Limb (tissue), 2 donors: ENCODE measurements at regions not wholly inside any gene's neighbourhood (a gene's known extent, or its start where the extent isn't known, plus 50 kb on each side); places are given as distances from the start of the nearest gene placed in this dataset.

Experiments used
- DNase-seq, 2 donors: peaks; one replicate each; pipeline ENCODE4 v3.0.0-alpha.2; 2016; ENCODE audit errors: extremely low spot score in 2 of 2

DNA sequence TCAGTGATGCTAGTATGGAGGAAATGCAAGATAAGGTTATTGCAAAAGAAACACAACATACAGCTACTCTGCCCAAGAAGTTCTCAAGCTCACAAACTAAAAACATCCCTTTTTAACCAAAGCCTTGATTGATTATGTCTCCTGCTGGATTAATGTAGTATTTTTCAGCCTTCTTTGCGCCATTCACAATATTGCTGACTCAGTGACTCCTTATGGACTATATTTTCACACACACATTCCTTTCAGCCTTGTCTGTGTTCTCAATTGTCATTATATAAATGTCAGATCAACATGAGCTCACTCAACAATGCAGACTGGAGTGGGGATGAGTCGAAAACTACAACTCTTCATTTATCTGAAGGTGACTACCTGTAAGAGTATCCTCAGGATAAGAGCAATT lies 579.3 kb upstream of the CDH8 start:
- DNase-seq = no peak

DNA sequence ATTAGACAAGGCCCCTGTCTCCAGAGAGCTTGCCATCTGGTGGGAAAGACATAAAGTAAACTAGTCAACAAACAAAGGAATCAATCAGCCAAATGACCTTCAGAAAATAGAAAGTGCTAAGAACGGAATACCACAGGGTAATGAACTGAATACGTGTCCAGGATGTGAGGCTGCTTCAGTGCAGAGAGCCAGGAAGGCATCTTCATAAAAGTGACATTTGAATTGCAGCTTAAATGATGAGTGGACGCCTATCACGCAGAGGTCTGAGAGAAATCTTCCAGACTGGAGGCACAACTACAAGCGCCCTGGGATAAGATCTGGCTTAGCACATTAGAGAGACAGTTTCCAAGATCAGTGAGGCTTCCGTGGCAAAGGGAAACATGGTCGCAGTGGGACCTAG lies 574.1 kb upstream of the CDH8 start:
- DNase-seq = no peak

GRCh38 chr16:62602790-62603189 lies 566.6 kb upstream of the CDH8 start:
- DNase-seq = no peak

DNA sequence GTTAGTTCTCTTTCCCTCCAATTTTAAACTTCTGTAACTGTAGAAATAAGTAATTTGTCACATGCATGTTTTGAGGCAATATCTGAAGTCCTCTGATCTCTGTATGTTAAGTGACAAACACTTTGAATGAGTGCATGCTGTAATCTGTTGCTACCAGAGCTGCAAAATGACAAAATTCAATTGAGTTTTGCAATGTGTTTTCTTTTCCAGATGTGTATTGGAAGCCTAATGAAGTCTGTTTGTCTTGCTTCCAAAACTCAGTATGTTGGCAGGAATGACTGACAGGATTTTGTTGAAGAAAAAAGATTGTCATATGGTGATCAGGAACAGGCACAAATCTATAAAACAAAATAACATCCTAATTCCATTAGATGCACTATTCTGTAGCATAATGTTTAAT lies 561.6 kb upstream of the CDH8 start:
- no peak for DNase-seq

DNA sequence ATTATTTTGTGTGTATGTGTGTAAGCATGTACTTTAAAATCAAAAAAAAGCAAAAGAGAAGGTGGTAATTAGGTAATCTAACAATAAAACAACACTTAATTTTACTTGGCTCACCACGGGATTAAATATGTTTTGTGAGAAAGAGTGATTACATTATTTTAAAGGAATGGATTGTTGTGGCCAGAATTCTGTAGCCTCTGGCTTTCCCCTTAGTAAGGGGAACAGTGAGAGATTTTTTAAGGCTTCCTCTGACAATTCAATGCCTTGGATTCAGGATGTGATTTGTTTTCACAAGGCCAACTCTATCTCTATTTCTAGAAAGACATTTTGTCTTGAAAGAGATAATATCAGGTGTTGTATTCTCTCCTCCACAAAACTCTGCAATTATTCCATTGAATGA lies 560.3 kb upstream of the CDH8 start:
- DNase-seq = no peak

- DNase-seq = no peak
Measured at GRCh38 chr16:62596125-62596524, 559.9 kb upstream of the CDH8 start.

DNA sequence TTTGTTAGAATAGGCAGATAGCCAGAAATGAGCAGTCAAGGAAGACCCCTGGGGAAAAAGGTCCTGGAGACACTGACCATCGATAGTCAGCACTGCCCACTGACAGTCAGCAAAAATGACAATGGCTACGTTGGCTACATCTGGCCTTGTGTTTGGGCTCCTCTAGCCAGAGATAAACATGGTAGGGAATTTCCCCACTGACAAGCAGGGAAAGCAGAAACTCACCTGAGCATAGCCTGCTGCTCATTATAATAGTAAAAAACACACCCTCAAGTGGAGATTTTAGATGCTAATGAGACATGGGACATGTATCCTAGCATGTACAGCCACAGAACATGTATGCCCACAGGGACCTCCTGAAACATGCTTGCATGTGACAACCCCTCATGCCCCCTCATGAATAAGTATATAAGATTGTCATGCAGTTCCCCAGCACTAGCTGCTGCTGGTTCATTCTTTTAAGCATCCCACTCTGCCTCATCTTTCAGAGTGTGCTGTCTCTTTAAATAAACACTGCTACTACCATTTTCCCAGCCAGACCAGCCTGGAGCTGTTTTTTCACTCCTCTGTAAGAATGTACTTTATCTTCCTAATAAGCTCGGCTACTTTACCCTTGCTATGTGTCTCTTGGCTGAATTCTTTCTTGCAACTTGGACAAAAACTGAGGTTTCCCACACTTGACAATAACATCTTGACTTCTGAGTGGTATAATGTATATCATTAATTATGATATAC lies 550.1 kb upstream of the CDH8 start:
- DNase-seq = no peak

DNA sequence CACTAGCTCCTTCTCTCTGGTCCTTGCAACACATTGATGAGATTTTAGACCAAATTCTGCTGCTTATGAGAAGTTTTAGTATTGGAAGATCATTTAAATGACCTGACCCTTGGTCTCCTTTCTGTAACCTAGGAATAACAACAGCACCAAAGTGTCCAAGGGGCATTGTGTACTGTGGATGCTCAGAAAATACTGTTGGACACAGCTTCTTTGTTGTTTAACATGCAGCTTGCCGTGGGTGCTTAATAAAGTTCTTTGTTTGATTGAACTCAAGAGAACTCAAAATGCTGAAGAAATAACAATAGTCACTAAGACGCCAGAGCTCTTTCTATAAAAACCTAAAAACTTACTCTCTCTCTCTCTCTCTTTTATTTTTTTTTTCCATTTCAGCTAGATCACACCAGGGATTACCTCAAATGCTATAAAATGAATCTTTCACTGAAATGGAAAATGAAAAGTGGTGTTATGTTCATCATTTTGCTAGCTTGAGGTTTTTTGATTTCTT lies 548.9 kb upstream of the CDH8 start:
- DNase-seq = no peak

DNA sequence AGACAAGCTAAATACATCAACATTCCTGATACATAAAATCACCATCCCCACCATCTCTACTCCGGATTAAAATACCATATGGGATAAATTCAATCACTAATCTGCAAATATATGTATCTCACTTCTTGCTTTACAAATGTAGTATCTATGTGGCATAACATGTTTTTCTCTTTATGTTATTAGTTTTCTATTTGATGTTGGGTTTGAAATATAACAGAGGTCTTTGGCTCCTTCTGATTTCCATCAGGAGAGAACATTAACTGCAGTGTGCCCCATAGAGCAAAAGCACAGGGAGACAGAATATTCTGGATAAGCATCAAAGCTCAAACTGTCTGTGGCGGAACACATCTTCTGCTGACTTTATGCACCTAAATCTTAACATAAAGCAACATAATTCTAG lies 547.2 kb upstream of the CDH8 start:
- no peak for DNase-seq

- DNase-seq = no peak
Measured at GRCh38 chr16:62573466-62573865, 537.2 kb upstream of the CDH8 start.

DNA sequence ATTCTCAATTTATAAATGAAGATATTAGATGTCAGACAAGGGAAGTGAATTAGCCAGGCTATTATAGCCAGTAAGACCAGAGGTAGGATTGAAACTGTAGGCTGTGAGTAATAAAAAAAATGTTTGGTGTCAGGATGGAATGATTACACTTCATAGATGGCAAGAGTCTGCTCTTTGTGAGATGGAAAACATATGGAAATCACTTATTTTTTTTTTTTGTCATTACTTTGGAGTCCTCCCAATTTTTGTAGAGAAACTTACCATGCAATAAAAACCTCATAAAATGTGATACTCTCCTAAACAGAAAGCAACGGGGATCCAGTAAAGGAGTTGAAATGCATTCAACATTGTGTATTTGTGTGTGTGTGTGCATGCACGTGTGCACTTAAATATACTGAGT lies 532.7 kb upstream of the CDH8 start:
- DNase-seq = no peak

- DNase-seq = no peak
Measured at GRCh38 chr16:62565706-62566105, 529.5 kb upstream of the CDH8 start.

DNA sequence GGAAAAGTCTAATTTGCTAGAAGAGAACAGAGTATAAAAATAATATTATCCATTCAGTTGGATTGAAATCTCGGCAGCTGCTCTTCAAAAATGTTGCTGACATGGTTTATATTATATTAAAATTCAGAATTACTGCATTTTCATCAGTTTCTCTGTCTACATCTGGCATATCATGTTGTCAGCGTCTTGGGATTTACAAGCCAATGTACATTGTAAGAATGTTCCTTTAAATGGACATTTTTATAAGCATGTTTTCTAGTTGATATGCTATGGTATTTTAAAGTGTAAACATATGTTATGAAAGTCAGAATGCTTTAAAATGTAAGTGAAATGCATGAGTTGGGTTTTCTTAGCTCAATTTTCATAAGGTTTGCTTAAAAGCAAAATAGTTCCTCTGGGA lies 528.1 kb upstream of the CDH8 start:
- DNase-seq = no peak

- DNase-seq = no peak
Measured at GRCh38 chr16:62562121-62562520, 525.9 kb upstream of the CDH8 start.

GRCh38 chr16:62549875-62550274 lies 513.6 kb upstream of the CDH8 start:
- no peak for DNase-seq

DNA sequence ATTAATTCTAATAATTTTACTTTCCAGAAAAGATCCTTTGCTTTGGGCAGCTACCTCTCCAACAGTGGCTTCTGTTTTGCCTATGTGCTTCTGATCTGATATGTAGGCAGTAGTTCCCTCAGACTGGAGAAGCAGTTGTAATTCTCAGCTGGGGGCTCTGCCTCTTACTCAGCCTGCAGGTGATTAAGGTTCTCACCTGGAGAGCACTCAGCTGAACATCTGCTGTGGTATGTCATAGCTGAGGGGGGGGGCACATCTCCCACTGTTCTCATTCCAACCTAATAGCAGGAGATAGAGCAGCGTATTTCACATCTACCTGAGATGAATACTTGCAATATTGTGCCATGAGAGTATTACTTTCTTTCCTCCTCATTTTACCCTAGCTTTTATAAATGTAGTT lies 511.9 kb upstream of the CDH8 start:
- DNase-seq = no peak

DNA sequence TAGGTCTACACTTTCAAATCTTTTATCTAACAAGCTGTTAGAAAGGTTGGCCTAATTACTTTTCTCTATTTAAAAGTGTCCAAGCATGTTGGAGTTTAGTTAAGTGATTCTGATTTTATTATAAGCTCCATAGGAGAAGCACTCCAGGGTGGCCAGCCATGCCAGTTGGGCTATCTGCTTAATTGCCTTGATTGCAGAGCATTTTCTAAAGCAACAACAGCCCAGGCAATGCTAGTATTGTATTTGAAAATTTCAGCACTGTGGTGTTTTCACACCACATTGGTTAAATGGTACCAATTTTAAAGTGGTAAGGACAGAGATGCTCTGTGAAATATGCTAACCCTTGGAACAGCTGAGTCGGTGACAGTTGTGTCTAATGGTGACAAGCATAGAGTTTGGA lies 510.5 kb upstream of the CDH8 start:
- no peak for DNase-seq

DNA sequence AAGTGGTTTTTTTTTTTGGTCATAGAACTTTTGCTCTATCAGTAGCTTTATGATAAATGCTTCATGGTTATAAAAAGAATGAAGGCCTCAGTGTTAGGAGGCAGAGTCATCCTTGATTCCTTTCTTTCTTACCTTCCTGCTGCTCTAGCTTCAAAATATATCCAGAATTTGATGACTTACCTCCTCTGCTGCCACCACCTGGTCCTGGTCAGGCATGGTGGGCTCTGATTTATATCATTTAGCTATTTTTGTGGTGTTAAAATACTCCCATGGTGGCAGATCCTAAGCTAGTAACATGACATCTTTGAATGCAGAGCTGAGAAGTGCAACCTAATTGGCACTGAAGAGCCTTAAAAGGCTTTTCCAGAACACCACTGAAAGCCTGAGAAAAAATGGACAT lies 508.8 kb upstream of the CDH8 start:
- DNase-seq = no peak

DNA sequence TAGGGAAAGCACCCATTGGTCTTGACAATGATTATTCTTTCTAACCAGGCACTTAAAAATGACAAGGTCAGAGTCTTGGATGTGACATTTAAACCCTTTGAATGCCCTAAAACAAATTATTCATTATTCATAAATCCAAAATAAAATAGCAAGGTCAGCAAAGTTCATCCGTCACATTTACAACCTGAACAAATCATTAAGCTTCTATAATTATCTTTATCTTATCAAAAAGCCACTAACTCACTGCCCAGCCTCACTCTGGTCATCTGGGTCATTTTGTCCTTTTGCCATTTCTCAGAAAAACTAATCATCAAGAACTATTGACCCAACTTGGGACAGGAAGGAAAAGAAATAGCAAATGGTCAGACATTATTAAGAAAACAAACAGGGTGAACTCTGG lies 507.3 kb upstream of the CDH8 start:
- no peak for DNase-seq

- no peak for DNase-seq
Measured at GRCh38 chr16:62539657-62540056, 503.4 kb upstream of the CDH8 start.

DNA sequence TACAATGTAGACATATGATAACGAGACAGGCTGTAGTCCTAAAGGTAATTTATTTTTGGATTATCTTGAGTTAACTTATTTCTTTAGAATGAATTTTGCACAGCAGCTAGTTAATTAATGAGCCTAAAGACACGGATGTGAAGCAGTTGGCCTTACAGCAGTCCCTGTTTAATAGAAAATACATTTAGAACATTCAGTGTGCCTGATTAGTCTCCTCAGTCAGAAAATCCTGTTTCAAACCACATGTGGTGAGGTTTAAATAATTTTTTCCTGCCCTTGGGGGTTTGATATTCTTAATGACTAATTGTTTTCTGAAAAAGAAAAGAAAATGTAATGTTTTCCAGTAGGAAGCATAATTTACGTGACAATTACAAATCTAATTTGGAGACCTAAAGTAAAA lies 494.2 kb upstream of the CDH8 start:
- no peak for DNase-seq

DNA sequence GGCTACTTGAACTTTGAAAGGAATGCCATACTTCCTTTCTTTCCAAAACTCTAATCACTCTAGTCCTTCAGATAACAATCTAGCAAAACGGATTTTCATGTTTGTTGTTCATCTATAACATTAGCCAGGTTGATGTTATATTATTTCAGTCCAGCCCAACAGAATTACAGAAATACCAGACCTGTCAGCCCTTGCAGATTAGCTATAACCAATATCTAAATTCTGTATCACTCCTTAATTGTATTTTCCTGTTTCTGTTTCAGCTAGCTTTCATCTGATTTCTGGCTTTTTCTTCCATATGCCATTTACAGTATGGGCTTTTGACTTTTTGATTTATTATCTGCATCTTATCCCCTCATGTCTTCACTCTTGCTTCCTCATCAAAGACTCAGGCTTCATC lies 479.8 kb upstream of the CDH8 start:
- DNase-seq = no peak

GRCh38 chr16:62503073-62503472 lies 466.8 kb upstream of the CDH8 start:
- no peak for DNase-seq

GRCh38 chr16:62478903-62479458 lies 442.7 kb upstream of the CDH8 start:
- no peak for DNase-seq
